T-cell (primary cell): ENCODE measurements at regions not wholly inside any gene's neighbourhood (a gene's known extent, or its start where the extent isn't known, plus 50 kb on each side); places are given as distances from the start of the nearest gene placed in this dataset.

Experiments
- ATAC-seq, 4 experiments: fragments of 200-7000 bp in 3 of 4; fragments of 150-1000 bp in 1 of 4; cut with Tn5 transposase; replicated peaks in 1 of 4; 1 replicate in 3 of 4; 2 replicates in 1 of 4; pipeline ENCODE4 v1.10.0; 2021; ENCODE audit warnings: moderate library complexity in 3 of 4, mild to moderate bottlenecking in 2 of 4, moderate number of reproducible peaks in 1 of 4
- CTCF ChIA-PET, 2 donors: fragments of 300-600 bp; sonication (Branson Sonifier 250); formaldehyde crosslinking; loops; one replicate each; lab custom pipeline; 2022; ENCODE audit warnings: antibody characterized with exemption in 2 of 2; lab: Charles Lee
- POLR2A ChIA-PET, 2 donors: fragments of 300-600 bp; sonication (Branson Sonifier 250); formaldehyde crosslinking; loops; one replicate each; lab custom pipeline; 2022; ENCODE audit warnings: antibody characterized with exemption in 2 of 2; lab: Charles Lee
- DNase-seq, 35 experiments: peaks; one replicate each; pipeline versions ENCODE4 v3.0.0 to v3.0.0-alpha.2; 2013 to 2023
- H3K27ac ChIP-seq: one replicate; pipeline ENCODE4 v1.5.1; 2013; ENCODE audit warnings: low read length
- H3K27me3 ChIP-seq, 2 experiments: replicated peaks in 1 of 2; 1 replicate in 1 of 2; 2 replicates in 1 of 2; pipeline versions ENCODE4 v1.6.1 to v1.7.0; 2013; ENCODE audit warnings: low read length in 1 of 2, mixed read lengths in 1 of 2; ENCODE audit not compliant: control insufficient read depth in 2 of 2, insufficient read depth in 2 of 2; ENCODE audit errors: extremely low read depth in 1 of 2
- H3K36me3 ChIP-seq, 2 donors: 1 replicate in 1 of 2; 2 replicates in 1 of 2; pipeline versions ENCODE4 v1.6.1 to v1.7.0; 2013; ENCODE audit warnings: low read length in 1 of 2; ENCODE audit not compliant: control insufficient read depth in 2 of 2, insufficient read depth in 1 of 2; ENCODE audit errors: extremely low read depth in 1 of 2
- H3K4me1 ChIP-seq, 2 experiments: 1 replicate in 1 of 2; 2 replicates in 1 of 2; pipeline versions ENCODE4 v1.6.1 to v1.7.0; 2013; ENCODE audit warnings: low read length in 2 of 2, mixed read lengths in 1 of 2; ENCODE audit not compliant: insufficient read depth in 2 of 2, control insufficient read depth in 1 of 2; ENCODE audit errors: extremely low read depth in 1 of 2
- H3K4me3 ChIP-seq, 2 donors: 1 replicate in 1 of 2; 2 replicates in 1 of 2; pipeline versions ENCODE4 v1.5.1 to v1.7.0; 2013; ENCODE audit warnings: mild to moderate bottlenecking in 2 of 2, low read length in 1 of 2, moderate library complexity in 1 of 2; ENCODE audit not compliant: control insufficient read depth in 1 of 2; ENCODE audit errors: extremely low read depth in 1 of 2
- H3K9me3 ChIP-seq: 2 replicates; pipeline ENCODE4 v1.7.0; 2013
- H3K27ac Mint-ChIP-seq, 2 donors: one replicate each; pipeline ENCODE4 v1.8.0; 2020 to 2021; ENCODE audit warnings: mild to moderate bottlenecking in 2 of 2, mixed read lengths in 2 of 2
- H3K27me3 Mint-ChIP-seq, 2 donors: one replicate each; pipeline ENCODE4 v1.8.0; 2021 to 2022; ENCODE audit warnings: mixed read lengths in 2 of 2
- H3K36me3 Mint-ChIP-seq: one replicate; pipeline ENCODE4 v1.8.0; 2021; ENCODE audit warnings: mixed read lengths
- H3K4me1 Mint-ChIP-seq, 3 donors: one replicate each; pipeline ENCODE4 v1.8.0; 2020 to 2022; ENCODE audit warnings: mixed read lengths in 3 of 3, mild to moderate bottlenecking in 1 of 3
- H3K4me3 Mint-ChIP-seq, 3 donors: one replicate each; pipeline ENCODE4 v1.8.0; 2020 to 2022; ENCODE audit warnings: mild to moderate bottlenecking in 3 of 3, mixed read lengths in 3 of 3, moderate library complexity in 3 of 3
- H3K9me3 Mint-ChIP-seq, 3 donors: one replicate each; pipeline ENCODE4 v1.8.0; 2020 to 2022; ENCODE audit warnings: mixed read lengths in 3 of 3
- WGBS: methylation state at CpG from one replicate; pipeline ENCODE4 v1.1.5; 2013; ENCODE audit warnings: missing lambda C conversion rate; ENCODE audit not compliant: insufficient coverage; 5-methylcytosine and 5-hydroxymethylcytosine counted together

GRCh38 chr5:168195110-168195509 is 96.3 kb upstream of the WWC1 start:
- ATAC-seq = no peak
- H3K36me3 ChIP-seq = no peaks in the 10 kb centered on the region
- Mint-ChIP-seq H3K27me3 (peaks cover 4 to 8% of the 10 kb centered on the region in 2 donors), H3K9me3 (no peaks in the 10 kb centered on the region), H3K4me3 (no peak overlapping the region), H3K27ac (no peak overlapping the region), H3K4me1 (no peaks in the 10 kb centered on the region), H3K36me3 (no peaks in the 10 kb centered on the region)
- no peaks in the 10 kb centered on the region for H3K9me3 ChIP-seq
- ChIA-PET POLR2A (interaction anchor here in 1 of 2 donors (0.7 kb wide), 1 partner anchor 891 kb away, joined by 5 read pairs; no protein-coding TSS in a partner anchor), CTCF (interaction anchor here in 1 of 2 donors (0.6 kb wide), 1 partner anchor 233 kb away, joined by 4 read pairs; no protein-coding TSS in a partner anchor)
- no peak for DNase-seq
- no peak overlapping the region for H3K4me3 ChIP-seq
- WGBS = 90% methylated on average over 9 of the region's 9 CpGs
- no peaks in the 10 kb centered on the region for H3K4me1 ChIP-seq
- H3K27me3 ChIP-seq = peaks cover 0 to 20% of the 10 kb centered on the region in 2 experiments
- no peak overlapping the region for H3K27ac ChIP-seq

DNA sequence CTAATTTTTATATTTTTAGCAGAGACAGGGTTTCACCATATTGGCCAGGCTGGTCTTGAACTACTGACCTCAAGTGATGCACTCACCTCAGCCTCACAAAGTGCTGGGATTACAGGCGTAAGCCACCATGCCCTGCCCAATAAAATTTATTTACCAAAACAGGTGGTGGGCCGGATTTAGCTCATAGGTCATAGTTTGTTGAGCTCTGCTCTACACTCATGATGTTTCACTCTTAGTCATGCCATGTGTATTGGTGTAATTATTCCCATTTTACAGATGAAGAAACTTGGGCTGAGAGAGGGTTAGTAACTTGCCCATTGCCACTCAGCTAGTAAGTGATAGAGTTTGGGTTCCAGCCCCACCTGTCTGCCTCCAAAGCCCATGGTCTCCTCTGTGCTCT is 93.1 kb upstream of the WWC1 start:
- ATAC-seq (no peak), DNase-seq (no peak)
- POLR2A ChIA-PET = no interaction called here
- H3K9me3 Mint-ChIP-seq = no peaks in the 10 kb centered on the region
- H3K4me3 Mint-ChIP-seq = no peak overlapping the region
- peaks cover 0 to 10% of the 10 kb centered on the region in 2 experiments for H3K27me3 ChIP-seq
- WGBS = 80% methylated on average over 1 of the region's 2 CpGs
- H3K27ac Mint-ChIP-seq = no peak overlapping the region
- H3K4me3 ChIP-seq = no peak overlapping the region
- CTCF ChIA-PET = interaction anchor here in 1 of 2 donors (1.0 kb wide), 1 partner anchor 15 kb away, joined by 7 read pairs; no protein-coding TSS in a partner anchor
- no peak overlapping the region for H3K27ac ChIP-seq
- H3K36me3 ChIP-seq = no peaks in the 10 kb centered on the region
- H3K4me1 ChIP-seq = no peaks in the 10 kb centered on the region
- no peaks in the 10 kb centered on the region for H3K36me3 Mint-ChIP-seq
- no peaks in the 10 kb centered on the region for H3K4me1 Mint-ChIP-seq
- no peaks in the 10 kb centered on the region for H3K9me3 ChIP-seq
- H3K27me3 Mint-ChIP-seq = peaks cover 0 to 2% of the 10 kb centered on the region in 2 donors

DNA sequence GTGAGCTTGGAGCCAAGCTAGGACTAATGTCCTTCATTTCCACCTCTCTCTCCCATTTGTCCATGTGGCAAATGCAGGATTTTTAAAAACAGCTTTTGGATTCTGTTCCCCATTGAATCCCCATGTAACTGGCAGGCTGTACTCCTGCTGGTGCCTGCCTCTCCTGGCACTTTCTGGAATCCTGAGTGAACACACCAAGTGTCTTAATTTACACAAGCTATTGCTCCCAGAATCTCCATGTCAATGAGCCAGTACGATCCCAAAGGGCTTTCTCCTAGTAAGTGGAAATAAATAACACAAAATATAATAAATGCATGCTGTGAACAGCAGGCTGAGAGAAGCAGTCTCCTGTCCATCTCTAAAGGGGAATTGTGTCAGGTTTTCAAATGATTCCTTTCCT is 88.4 kb upstream of the WWC1 start:
- Histone ChIP-seq H3K9me3 (no peaks in the 10 kb centered on the region), H3K27me3 (peaks cover 0 to 5% of the 10 kb centered on the region in 2 experiments), H3K4me1 (no peaks in the 10 kb centered on the region), H3K36me3 (no peaks in the 10 kb centered on the region), H3K4me3 (no peak overlapping the region), H3K27ac (no peak overlapping the region)
- Mint-ChIP-seq H3K9me3 (no peaks in the 10 kb centered on the region), H3K27ac (no peak overlapping the region), H3K36me3 (no peaks in the 10 kb centered on the region), H3K4me1 (no peaks in the 10 kb centered on the region), H3K27me3 (peaks cover 4 to 5% of the 10 kb centered on the region in 2 donors), H3K4me3 (no peak overlapping the region)
- ChIA-PET CTCF (interaction anchor here in 1 of 2 donors (1.1 kb wide), 1 partner anchor 15 kb away, joined by 4 read pairs; no protein-coding TSS in a partner anchor), POLR2A (no interaction called here)
- DNase-seq = no peak
- no CpG with 5 or more reads among the region's 1 CpG for WGBS
- ATAC-seq = no peak

DNA sequence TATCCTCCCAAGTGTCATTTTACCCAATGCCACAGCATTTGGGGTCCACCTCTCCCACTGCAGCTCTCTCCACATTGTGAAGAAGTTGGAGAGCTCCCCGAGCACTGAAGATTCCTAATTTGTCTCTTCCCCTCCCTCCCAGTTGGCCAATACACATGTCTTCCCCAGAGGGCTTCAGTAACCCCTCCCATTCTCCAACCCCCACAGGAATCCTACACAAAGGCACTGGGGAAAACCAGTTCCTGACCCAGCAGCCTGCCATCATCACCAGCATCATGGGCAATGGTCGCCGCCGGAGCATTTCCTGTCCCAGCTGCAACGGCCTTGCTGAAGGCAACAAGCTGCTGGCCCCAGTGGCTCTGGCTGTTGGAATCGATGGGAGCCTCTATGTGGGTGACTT is 87.3 kb upstream of the WWC1 start:
- POLR2A ChIA-PET = no interaction called here

GRCh38 chr5:168207450-168208029 is 83.9 kb upstream of the WWC1 start:
- H3K27ac ChIP-seq = no peak overlapping the region
- no peaks in the 10 kb centered on the region for H3K36me3 Mint-ChIP-seq
- H3K9me3 Mint-ChIP-seq = no peaks in the 10 kb centered on the region
- CTCF ChIA-PET = interaction anchor here in 1 of 2 donors (0.7 kb wide), 1 partner anchor 10 kb away, joined by 3 read pairs; no protein-coding TSS in a partner anchor
- DNase-seq (no peak), ATAC-seq (no peak)
- no peak overlapping the region for H3K4me3 ChIP-seq
- no peak overlapping the region for H3K4me3 Mint-ChIP-seq
- WGBS = 79% methylated on average over 4 of the region's 7 CpGs
- H3K27ac Mint-ChIP-seq = no peak overlapping the region
- no peaks in the 10 kb centered on the region for H3K4me1 Mint-ChIP-seq
- peaks cover 2 to 5% of the 10 kb centered on the region in 2 donors for H3K27me3 Mint-ChIP-seq
- no peaks in the 10 kb centered on the region for H3K36me3 ChIP-seq
- POLR2A ChIA-PET = no interaction called here
- no peaks in the 10 kb centered on the region for H3K9me3 ChIP-seq
- no peaks in the 10 kb centered on the region for H3K27me3 ChIP-seq
- no peaks in the 10 kb centered on the region for H3K4me1 ChIP-seq

More for the DNA sequence above, 87.3 kb upstream of the WWC1 start:
- ATAC-seq = no peak
- 86% methylated on average over 6 of the region's 6 CpGs for WGBS
- CTCF ChIA-PET = interaction anchor here in 1 of 2 donors (1.1 kb wide), 1 partner anchor 14 kb away, joined by 4 read pairs; no protein-coding TSS in a partner anchor
- no peaks in the 10 kb centered on the region for H3K9me3 Mint-ChIP-seq
- Histone ChIP-seq H3K36me3 (no peaks in the 10 kb centered on the region), H3K27me3 (no peaks in the 10 kb centered on the region), H3K9me3 (no peaks in the 10 kb centered on the region), H3K4me1 (no peaks in the 10 kb centered on the region), H3K4me3 (no peak overlapping the region), H3K27ac (no peak overlapping the region)
- H3K4me1 Mint-ChIP-seq = no peaks in the 10 kb centered on the region
- no peak for DNase-seq
- peaks cover 2 to 5% of the 10 kb centered on the region in 2 donors for H3K27me3 Mint-ChIP-seq
- H3K4me3 Mint-ChIP-seq = no peak overlapping the region
- no peak overlapping the region for H3K27ac Mint-ChIP-seq
- no peaks in the 10 kb centered on the region for H3K36me3 Mint-ChIP-seq

GRCh38 chr5:168209244-168209995 is 82.0 kb upstream of the WWC1 start:
- no peaks in the 10 kb centered on the region for H3K36me3 Mint-ChIP-seq
- ATAC-seq (no peak), DNase-seq (no peak)
- peaks cover 3 to 5% of the 10 kb centered on the region in 2 donors for H3K27me3 Mint-ChIP-seq
- Histone ChIP-seq H3K4me1 (no peaks in the 10 kb centered on the region), H3K27me3 (no peaks in the 10 kb centered on the region), H3K9me3 (no peaks in the 10 kb centered on the region), H3K4me3 (no peak overlapping the region), H3K36me3 (no peaks in the 10 kb centered on the region), H3K27ac (no peak overlapping the region)
- H3K9me3 Mint-ChIP-seq = no peaks in the 10 kb centered on the region
- 43% methylated on average over 1 of the region's 1 CpG for WGBS
- POLR2A ChIA-PET = no interaction called here
- CTCF ChIA-PET = interaction anchor here in 1 of 2 donors (0.5 kb wide), 1 partner anchor 10 kb away, joined by 17 read pairs; no protein-coding TSS in a partner anchor
- H3K4me1 Mint-ChIP-seq = no peaks in the 10 kb centered on the region
- no peak overlapping the region for H3K27ac Mint-ChIP-seq
- no peak overlapping the region for H3K4me3 Mint-ChIP-seq
